IPS DF 6.9 (cell line): ENCODE measurements at regions not wholly inside any gene's neighbourhood (a gene's known extent, or its start where the extent isn't known, plus 50 kb on each side); places are given as distances from the start of the nearest gene placed in this dataset.

Source experiments
- DNase-seq: peaks from one replicate; pipeline ENCODE4 v3.0.0-alpha.2; 2013; ENCODE audit warnings: low read depth, low spot score
- H3K27ac ChIP-seq: one replicate; pipeline ENCODE4 v1.5.1; 2013; ENCODE audit warnings: low read length, control low read depth
- H3K27me3 ChIP-seq: 2 replicates; pipeline ENCODE4 v1.6.1; 2013; ENCODE audit warnings: mild to moderate bottlenecking, low read length; ENCODE audit not compliant: control insufficient read depth, insufficient read depth
- H3K36me3 ChIP-seq: 2 replicates; pipeline ENCODE4 v1.6.1; 2013; ENCODE audit warnings: low read length; ENCODE audit not compliant: control insufficient read depth, insufficient read depth
- H3K4me1 ChIP-seq: 2 replicates; pipeline ENCODE4 v1.6.1; 2013; ENCODE audit warnings: low read length; ENCODE audit not compliant: control insufficient read depth, insufficient read depth
- H3K4me3 ChIP-seq: 2 replicates; pipeline ENCODE4 v1.5.1; 2013; ENCODE audit warnings: mild to moderate bottlenecking, low read length
- H3K9me3 ChIP-seq: 2 replicates; pipeline ENCODE4 v1.6.1; 2013; ENCODE audit warnings: low read length, inconsistent platforms; ENCODE audit not compliant: control insufficient read depth, insufficient read depth
- WGBS: extraction: QIAGEN DNeasy Blood & Tissue Kit; methylation state at CpG from one replicate; pipeline ENCODE4 v1.1.7; 2013; ENCODE audit warnings: mixed read lengths, missing lambda C conversion rate; ENCODE audit not compliant: insufficient read length, insufficient coverage; 5-methylcytosine and 5-hydroxymethylcytosine counted together

GRCh38 chr12:116654226-116654743 is 83.6 kb downstream of the SPRING1 start:
- Histone ChIP-seq H3K9me3 (no peaks in the 10 kb centered on the region), H3K27me3 (no peaks in the 10 kb centered on the region), H3K4me3 (no peak overlapping the region), H3K4me1 (no peaks in the 10 kb centered on the region; the same call in 1 of the 2 replicates), H3K36me3 (no peaks in the 10 kb centered on the region), H3K27ac (no peak overlapping the region)
- no CpG with 5 or more reads among the region's 6 CpGs for WGBS
- DNase-seq = no peak

GRCh38 chr12:116651089-116651488 is 86.8 kb downstream of the SPRING1 start:
- H3K36me3 ChIP-seq = no peaks in the 10 kb centered on the region
- H3K4me1 ChIP-seq = peaks cover 1% of the 10 kb centered on the region; the same call in 1 of the 2 replicates
- WGBS = no CpG with 5 or more reads among the region's 5 CpGs
- no peaks in the 10 kb centered on the region for H3K27me3 ChIP-seq
- no peaks in the 10 kb centered on the region for H3K9me3 ChIP-seq
- no peak overlapping the region for H3K4me3 ChIP-seq
- no peak for DNase-seq
- H3K27ac ChIP-seq = no peak overlapping the region

GRCh38 chr12:116650585-116651087 is 87.2 kb downstream of the SPRING1 start:
- Histone ChIP-seq H3K4me3 (no peak overlapping the region), H3K27me3 (no peaks in the 10 kb centered on the region), H3K9me3 (no peaks in the 10 kb centered on the region), H3K27ac (no peak overlapping the region), H3K4me1 (peaks cover 1% of the 10 kb centered on the region; the same call in 1 of the 2 replicates), H3K36me3 (no peaks in the 10 kb centered on the region)
- no peak for DNase-seq
- WGBS = no CpG with 5 or more reads among the region's 6 CpGs

- DNase-seq = no peak
- Histone ChIP-seq H3K4me1 (peaks cover 1% of the 10 kb centered on the region; the same call in 1 of the 2 replicates), H3K27me3 (no peaks in the 10 kb centered on the region), H3K27ac (no peak overlapping the region), H3K36me3 (no peaks in the 10 kb centered on the region), H3K4me3 (no peak overlapping the region), H3K9me3 (no peaks in the 10 kb centered on the region)
- no CpG with 5 or more reads among the region's 2 CpGs for WGBS
These were observed 87.8 kb downstream of the SPRING1 start for GRCh38 chr12:116650062-116650461.

GRCh38 chr12:116647813-116648212 is 88.6 kb downstream of the MAP1LC3B2 start:
- DNase-seq = no peak

GRCh38 chr12:116646901-116647300 is 87.7 kb downstream of the MAP1LC3B2 start:
- Histone ChIP-seq H3K4me1 (peaks cover 1% of the 10 kb centered on the region; the same call in 1 of the 2 replicates), H3K4me3 (no peak overlapping the region), H3K36me3 (no peaks in the 10 kb centered on the region)

More at GRCh38 chr12:116647813-116648212, 88.6 kb downstream of the MAP1LC3B2 start:
- no peaks in the 10 kb centered on the region for H3K27me3 ChIP-seq
- H3K4me3 ChIP-seq = no peak overlapping the region
- no peak overlapping the region for H3K27ac ChIP-seq
- H3K9me3 ChIP-seq = no peaks in the 10 kb centered on the region
- no CpG with 5 or more reads among the region's 4 CpGs for WGBS
- H3K4me1 ChIP-seq = peaks cover 1% of the 10 kb centered on the region; the same call in 1 of the 2 replicates
- H3K36me3 ChIP-seq = no peaks in the 10 kb centered on the region

GRCh38 chr12:116644806-116645205 is 85.6 kb downstream of the MAP1LC3B2 start:
- WGBS = no CpG with 5 or more reads among the region's 3 CpGs
- H3K4me1 ChIP-seq = peaks cover 1% of the 10 kb centered on the region; the same call in 1 of the 2 replicates
- H3K9me3 ChIP-seq = no peaks in the 10 kb centered on the region
- no peak overlapping the region for H3K27ac ChIP-seq
- H3K36me3 ChIP-seq = no peaks in the 10 kb centered on the region
- DNase-seq = no peak
- H3K27me3 ChIP-seq = no peaks in the 10 kb centered on the region
- no peak overlapping the region for H3K4me3 ChIP-seq

More at GRCh38 chr12:116646901-116647300, 87.7 kb downstream of the MAP1LC3B2 start:
- Histone ChIP-seq H3K27me3 (no peaks in the 10 kb centered on the region), H3K27ac (no peak overlapping the region), H3K9me3 (no peaks in the 10 kb centered on the region)
- no peak for DNase-seq

- H3K27me3 ChIP-seq = no peaks in the 10 kb centered on the region
- no peak for DNase-seq
- no peak overlapping the region for H3K27ac ChIP-seq
- H3K4me3 ChIP-seq = no peak overlapping the region
- no CpG with 5 or more reads among the region's 2 CpGs for WGBS
- H3K36me3 ChIP-seq = no peaks in the 10 kb centered on the region
- no peaks in the 10 kb centered on the region for H3K9me3 ChIP-seq
- H3K4me1 ChIP-seq = peaks cover 1% of the 10 kb centered on the region; the same call in 1 of the 2 replicates
These were observed 83.5 kb downstream of the MAP1LC3B2 start for GRCh38 chr12:116642683-116643082.

- no CpG with 5 or more reads among the region's 4 CpGs for WGBS
- no peaks in the 10 kb centered on the region for H3K9me3 ChIP-seq
- H3K27ac ChIP-seq = no peak overlapping the region
- H3K36me3 ChIP-seq = no peaks in the 10 kb centered on the region
- no peak for DNase-seq
- no peak overlapping the region for H3K4me3 ChIP-seq
- no peaks in the 10 kb centered on the region for H3K27me3 ChIP-seq
- H3K4me1 ChIP-seq = peaks cover 1% of the 10 kb centered on the region; the same call in 1 of the 2 replicates
These were observed 82.9 kb downstream of the MAP1LC3B2 start for GRCh38 chr12:116642106-116642505.

GRCh38 chr12:116640281-116640680 is 81.1 kb downstream of the MAP1LC3B2 start:
- Histone ChIP-seq H3K27ac (no peak overlapping the region), H3K4me3 (no peak overlapping the region), H3K27me3 (no peaks in the 10 kb centered on the region), H3K36me3 (no peaks in the 10 kb centered on the region), H3K9me3 (no peaks in the 10 kb centered on the region), H3K4me1 (no peaks in the 10 kb centered on the region)
- DNase-seq = no peak
- no CpG with 5 or more reads among the region's 1 CpG for WGBS

- no peak overlapping the region for H3K4me3 ChIP-seq
- H3K4me1 ChIP-seq = no peaks in the 10 kb centered on the region
- no peak for DNase-seq
- H3K9me3 ChIP-seq = no peaks in the 10 kb centered on the region
- H3K27me3 ChIP-seq = no peaks in the 10 kb centered on the region
- no CpG with 5 or more reads among the region's 4 CpGs for WGBS
- H3K27ac ChIP-seq = no peak overlapping the region
- no peaks in the 10 kb centered on the region for H3K36me3 ChIP-seq
These were observed 80.6 kb downstream of the MAP1LC3B2 start for GRCh38 chr12:116639765-116640164.
